H1 (cell line): ENCODE measurements at regions not wholly inside any gene's neighbourhood (a gene's known extent, or its start where the extent isn't known, plus 50 kb on each side); places are given as distances from the start of the nearest gene placed in this dataset.
A peak's percentile ranks its signal among the peaks of the same experiment; 100 is the strongest.

Experiments
- CTCF ChIA-PET: fragments of 300-600 bp; sonication (Branson Sonifier 250); formaldehyde crosslinking; loops from one replicate; lab custom pipeline; 2021; ENCODE audit not compliant: partially characterized antibody; lab: Charles Lee
- POLR2A ChIA-PET: fragments of 300-600 bp; sonication (Branson Sonifier 250); formaldehyde crosslinking; loops from one replicate; lab custom pipeline; 2021; ENCODE audit warnings: inconsistent platforms; ENCODE audit not compliant: partially characterized antibody; lab: Charles Lee
- DNase-seq, 2 experiments: peaks; one replicate each; pipeline versions ENCODE4 v3.0.0 to v3.0.0-alpha.2; 2010 to 2022; ENCODE audit warnings: low spot score in 2 of 2, low read depth in 1 of 2, mixed read lengths in 1 of 2
- FAIRE-seq: peaks from 2 replicates; lab custom pipeline; 2011; peaks lifted over from hg19 to GRCh38; lab: Jason Lieb, UNC
- H2AFZ ChIP-seq: 2 replicates; pipeline ENCODE4 v1.8.1; 2012; ENCODE audit warnings: low read length, inconsistent platforms
- H2AK5ac ChIP-seq: 2 replicates; pipeline ENCODE4 v1.6.1; 2013; ENCODE audit warnings: low read depth, low read length
- H2BK120ac ChIP-seq: replicated peaks from 2 replicates; pipeline ENCODE3; 2013; ENCODE audit warnings: low read depth, low read length, inconsistent platforms
- H2BK12ac ChIP-seq: 2 replicates; pipeline ENCODE4 v1.6.1; 2013; ENCODE audit warnings: low read depth, low read length
- H2BK15ac ChIP-seq: 2 replicates; pipeline ENCODE4 v1.6.1; 2013; ENCODE audit warnings: low read length
- H2BK20ac ChIP-seq: 2 replicates; pipeline ENCODE4 v1.6.1; 2013; ENCODE audit warnings: low read length
- H2BK5ac ChIP-seq: 2 replicates; pipeline ENCODE4 v1.6.1; 2013; ENCODE audit warnings: low read depth, low read length
- H3K14ac ChIP-seq: 2 replicates; pipeline ENCODE4 v1.6.1; 2013; ENCODE audit warnings: inconsistent platforms; ENCODE audit not compliant: insufficient read length
- H3K18ac ChIP-seq: 2 replicates; pipeline ENCODE4 v1.6.1; 2013; ENCODE audit warnings: low read length; ENCODE audit errors: extremely low read depth
- H3K23ac ChIP-seq: 2 replicates; pipeline ENCODE4 v1.6.1; 2013; ENCODE audit warnings: inconsistent platforms; ENCODE audit not compliant: insufficient read length
- H3K23me2 ChIP-seq: 2 replicates; pipeline ENCODE4 v1.6.1; 2013; ENCODE audit warnings: low read depth, low read length
- H3K27ac ChIP-seq: 2 replicates; pipeline ENCODE4 v1.6.1; 2011; ENCODE audit warnings: low read depth, low read length, inconsistent platforms
- H3K27me3 ChIP-seq, 4 experiments: replicated peaks in 1 of 4; 1 replicate in 1 of 4; 2 replicates in 3 of 4; pipeline versions ENCODE4 v1.6.1 to v1.8.1; 2011 to 2013; ENCODE audit warnings: low read length in 3 of 4, mild to moderate bottlenecking in 3 of 4, inconsistent platforms in 2 of 4, mixed read lengths in 2 of 4, moderate library complexity in 1 of 4; ENCODE audit not compliant: control insufficient read depth in 3 of 4, insufficient read depth in 3 of 4; ENCODE audit errors: extremely low read depth in 1 of 4
- H3K36me3 ChIP-seq, 4 experiments: 2 replicates each; pipeline versions ENCODE4 v1.6.1 to v1.8.1; 2011 to 2013; ENCODE audit warnings: mild to moderate bottlenecking in 4 of 4, low read length in 3 of 4, moderate library complexity in 2 of 4, control low read depth in 1 of 4, inconsistent platforms in 1 of 4; ENCODE audit not compliant: insufficient read depth in 4 of 4, control insufficient read depth in 2 of 4
- H3K4ac ChIP-seq: replicated peaks from 2 replicates; pipeline ENCODE3; 2013; ENCODE audit warnings: low read length, low read depth, mixed read lengths, inconsistent platforms; ENCODE audit not compliant: insufficient read length
- H3K4me1 ChIP-seq, 4 experiments: replicated peaks in 1 of 4; 1 replicate in 1 of 4; 2 replicates in 3 of 4; pipeline versions ENCODE4 v1.6.1 to v1.8.1; 2011 to 2013; ENCODE audit warnings: low read length in 3 of 4, inconsistent platforms in 2 of 4, mixed read lengths in 1 of 4; ENCODE audit not compliant: insufficient read depth in 4 of 4, control insufficient read depth in 3 of 4
- H3K4me2 ChIP-seq, 2 experiments: 2 replicates each; pipeline versions ENCODE4 v1.6.1 to v1.8.1; 2011 to 2013; ENCODE audit warnings: low read depth in 2 of 2, low read length in 2 of 2, control low read depth in 1 of 2, inconsistent platforms in 1 of 2, mild to moderate bottlenecking in 1 of 2; ENCODE audit not compliant: insufficient read depth in 1 of 2
- H3K4me3 ChIP-seq, 4 experiments: fragments of 200-600, 300-600 bp in 1 of 4; sonication (generic), shearing (Covaris generic), sonication (Bioruptor Twin) in 1 of 4; 2 replicates each; pipeline versions ENCODE4 v1.5.1 to v1.8.1; 2011 to 2016; ENCODE audit warnings: low read length in 4 of 4, low read depth in 3 of 4, control low read depth in 2 of 4, inconsistent platforms in 2 of 4, mild to moderate bottlenecking in 2 of 4, mixed read lengths in 1 of 4, moderate library complexity in 1 of 4; ENCODE audit not compliant: insufficient read depth in 2 of 4; ENCODE audit errors: extremely low read depth in 1 of 4
- H3K56ac ChIP-seq: replicated peaks from 2 replicates; pipeline ENCODE3; 2013; ENCODE audit warnings: low read depth, mild to moderate bottlenecking, mixed read lengths, low read length, inconsistent platforms; ENCODE audit not compliant: insufficient read length
- H3K79me1 ChIP-seq: 2 replicates; pipeline ENCODE4 v1.6.1; 2013; ENCODE audit warnings: low read depth, low read length, control low read depth
- H3K79me2 ChIP-seq, 2 experiments: 2 replicates each; pipeline versions ENCODE4 v1.6.1 to v1.8.1; 2012 to 2013; ENCODE audit warnings: low read length in 2 of 2, mild to moderate bottlenecking in 2 of 2, inconsistent platforms in 1 of 2; ENCODE audit not compliant: insufficient read depth in 2 of 2, control insufficient read depth in 1 of 2
- H3K9ac ChIP-seq, 4 experiments: replicated peaks in 1 of 4; 1 replicate in 1 of 4; 2 replicates in 3 of 4; pipeline versions ENCODE4 v1.6.1 to v1.8.1; 2011 to 2013; ENCODE audit warnings: low read depth in 3 of 4, low read length in 3 of 4, control low read depth in 2 of 4, mild to moderate bottlenecking in 2 of 4, moderate library complexity in 2 of 4, inconsistent platforms in 1 of 4; ENCODE audit errors: extremely low read depth in 1 of 4
- H3K9me3 ChIP-seq, 2 experiments: 2 replicates each; pipeline versions ENCODE4 v1.6.1 to v1.8.1; 2012 to 2013; ENCODE audit warnings: mild to moderate bottlenecking in 2 of 2, moderate library complexity in 2 of 2, control low read depth in 1 of 2, inconsistent platforms in 1 of 2, low read depth in 1 of 2, low read length in 1 of 2, mixed read lengths in 1 of 2; ENCODE audit not compliant: insufficient read depth in 2 of 2
- H4K20me1 ChIP-seq, 2 experiments: replicated peaks in 1 of 2; 2 replicates each; pipeline versions ENCODE3 to v1.8.1; 2011 to 2013; ENCODE audit warnings: inconsistent platforms in 2 of 2, low read length in 2 of 2, mild to moderate bottlenecking in 1 of 2; ENCODE audit not compliant: insufficient read depth in 2 of 2, control insufficient read depth in 1 of 2
- H4K5ac ChIP-seq: 2 replicates; pipeline ENCODE4 v1.6.1; 2013; ENCODE audit warnings: low read length, low read depth, mixed read lengths, inconsistent platforms; ENCODE audit not compliant: insufficient read length
- H4K8ac ChIP-seq: 2 replicates; pipeline ENCODE4 v1.8.0; 2013; ENCODE audit warnings: mild to moderate bottlenecking, moderate library complexity, low read length, inconsistent platforms; ENCODE audit not compliant: insufficient read depth; ENCODE audit errors: extremely low read depth
- H4K91ac ChIP-seq: replicated peaks from 2 replicates; pipeline ENCODE3; 2013; ENCODE audit warnings: low read length, mixed read lengths, inconsistent platforms; ENCODE audit not compliant: insufficient read length
- ATF3 ChIP-seq: IDR thresholded peaks from 2 replicates; pipeline ENCODE4 v1.6.1; 2011; ENCODE audit warnings: low read depth, mild to moderate bottlenecking, low read length; ENCODE audit not compliant: insufficient read depth
- BRCA1 ChIP-seq: IDR thresholded peaks from 2 replicates; pipeline ENCODE4 v1.6.1; 2012; ENCODE audit warnings: low read depth, low read length, improper control_type of control experiment
- CTCF ChIP-seq, 3 experiments: IDR thresholded peaks; 1 replicate in 2 of 3; 2 replicates in 1 of 3; pipeline versions ENCODE4 v1.5.1 to v1.6.1; 2011; ENCODE audit warnings: low read length in 3 of 3, mild to moderate bottlenecking in 3 of 3, inconsistent platforms in 2 of 3, low read depth in 1 of 3, moderate library complexity in 1 of 3; ENCODE audit not compliant: insufficient read depth in 1 of 3; ENCODE audit errors: control extremely low read depth in 1 of 3
- GABPA ChIP-seq: IDR thresholded peaks from 2 replicates; pipeline ENCODE4 v1.6.1; 2011; ENCODE audit warnings: mild to moderate bottlenecking, low read length, moderate library complexity, borderline replicate concordance; ENCODE audit not compliant: insufficient read depth
- MAFK ChIP-seq: IDR thresholded peaks from 2 replicates; pipeline ENCODE4 v1.6.1; 2012; ENCODE audit warnings: low read depth, mild to moderate bottlenecking, improper control_type of control experiment, low read length
- NRF1 ChIP-seq: IDR thresholded peaks from 2 replicates; pipeline ENCODE4 v1.6.1; 2011; ENCODE audit warnings: mild to moderate bottlenecking, low read depth, low read length, improper control_type of control experiment
- PHF8 ChIP-seq: fragments of 200-600 bp; sonication (generic); conservative IDR thresholded peaks from 2 replicates; pipeline ENCODE4 v1.7.1; 2012; ENCODE audit warnings: low read depth, mild to moderate bottlenecking, inconsistent platforms, low read length, moderate library complexity
- TCF12 ChIP-seq: IDR thresholded peaks from 2 replicates; pipeline ENCODE4 v1.6.1; 2011; ENCODE audit warnings: low read depth, mild to moderate bottlenecking, low read length
- TEAD4 ChIP-seq: IDR thresholded peaks from 2 replicates; pipeline ENCODE4 v1.6.1; 2012; ENCODE audit warnings: low read depth, low read length, inconsistent platforms, mixed read lengths
- WGBS, 2 experiments: shearing (Covaris generic) in 1 of 2; methylation state at CpG; one replicate each; pipeline versions ENCODE4 v1.1.6 to v1.1.7; 2013 to 2015; ENCODE audit warnings: low lambda C conversion rate in 2 of 2, mixed read lengths in 2 of 2, inconsistent platforms in 1 of 2, low coverage in 1 of 2, missing lambda C conversion rate in 1 of 2; ENCODE audit not compliant: insufficient replicate concordance in 2 of 2, insufficient coverage in 1 of 2, insufficient read length in 1 of 2; ENCODE audit errors: extremely low coverage in 1 of 2, missing lambda C conversion rate in 1 of 2; 5-methylcytosine and 5-hydroxymethylcytosine counted together
- TF ChIP-seq, protein P1 (sequence below): IDR thresholded peaks from 2 replicates; pipeline ENCODE4 v1.6.1; 2012; ENCODE audit warnings: inconsistent platforms

DNA sequence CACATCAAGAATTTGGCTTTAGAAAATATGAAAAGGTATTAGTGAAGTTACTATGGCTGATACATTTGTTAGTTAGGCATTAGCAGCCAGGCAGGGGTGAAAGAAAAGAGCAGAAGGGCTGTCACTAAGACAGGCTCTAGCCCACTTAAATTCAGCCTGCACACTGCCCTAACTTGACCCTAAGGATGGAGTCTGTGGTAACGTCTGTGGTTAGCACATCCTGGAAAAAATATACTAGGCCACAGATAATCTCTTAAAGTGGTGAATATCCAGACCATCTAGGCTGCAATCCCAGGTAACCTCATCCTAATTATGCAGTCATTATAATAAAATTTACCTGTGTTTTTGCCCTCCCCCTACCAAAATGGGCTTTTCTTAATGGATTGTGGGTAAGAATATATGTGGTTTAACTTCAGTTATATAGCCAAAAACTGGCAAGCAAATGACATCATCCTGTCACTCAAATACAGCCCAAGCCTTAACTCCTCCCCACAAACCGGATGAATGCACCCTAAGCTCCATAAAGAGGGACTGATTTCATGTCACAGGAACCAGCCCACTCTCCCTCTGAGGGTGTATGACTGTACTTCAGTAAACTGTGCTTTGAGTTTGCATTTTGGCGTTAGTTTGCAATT is 440.9 kb downstream of the LRFN5 start:
- ChIA-PET CTCF (no interaction called here), POLR2A (no interaction called here)
- no peak overlapping the region for H3K27ac ChIP-seq
- H4K20me1 ChIP-seq = no peaks in the 10 kb centered on the region
- no peak overlapping the region for H2AK5ac ChIP-seq
- no peak overlapping the region for H4K91ac ChIP-seq
- H3K79me2 ChIP-seq = no peaks in the 10 kb centered on the region
- no peak overlapping the region for H3K18ac ChIP-seq
- H3K79me1 ChIP-seq = no peaks in the 10 kb centered on the region
- H2BK15ac ChIP-seq = no peak overlapping the region
- H3K23ac ChIP-seq = no peak overlapping the region
- no peak overlapping the region for H3K4me3 ChIP-seq
- no peak overlapping the region for H4K8ac ChIP-seq
- H3K56ac ChIP-seq = no peak overlapping the region
- WGBS, 2 experiments = 82% methylated on average over 3 of the region's 3 CpGs; no CpG with 5 or more reads in 1 of the 2 experiments
- no peak overlapping the region for H2BK20ac ChIP-seq
- no peak overlapping the region for H3K4ac ChIP-seq
- no peaks in the 10 kb centered on the region for H3K27me3 ChIP-seq
- no peak overlapping the region for H2BK12ac ChIP-seq
- no peak overlapping the region for H4K5ac ChIP-seq
- H3K36me3 ChIP-seq = no peaks in the 10 kb centered on the region
- no peak overlapping the region for H3K4me2 ChIP-seq
- no peak for FAIRE-seq
- peak overlapping the region; percentile 88 for H2AFZ ChIP-seq
- H3K4me1 ChIP-seq = no peaks in the 10 kb centered on the region; a peak in 1 of 7 replicates
- H3K9me3 ChIP-seq = no peaks in the 10 kb centered on the region
- no peak overlapping the region for H3K9ac ChIP-seq
- no peak overlapping the region for H2BK120ac ChIP-seq
- H3K14ac ChIP-seq = no peak overlapping the region
- DNase-seq = no peak
- no peaks in the 10 kb centered on the region for H3K23me2 ChIP-seq
- no peak overlapping the region for H2BK5ac ChIP-seq
- TF ChIP-seq CTCF (IDR thresholded peaks at IDR 0.05; ENCODE audit: control extremely low read depth in 1 of 3, insufficient read depth in 1 of 3, low read depth in 1 of 3, low read length in 3 of 3) (no peak), NRF1 (no peak), ATF3 (no peak), BRCA1 (no peak), TCF12 (no peak), MAFK (no peak), PHF8 (no peak), GABPA (no peak), TEAD4 (no peak)
- TF ChIP-seq, protein P1, sequence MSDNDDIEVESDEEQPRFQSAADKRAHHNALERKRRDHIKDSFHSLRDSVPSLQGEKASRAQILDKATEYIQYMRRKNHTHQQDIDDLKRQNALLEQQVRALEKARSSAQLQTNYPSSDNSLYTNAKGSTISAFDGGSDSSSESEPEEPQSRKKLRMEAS = no peak
